H1 (cell line): ENCODE measurements at regions not wholly inside any gene's neighbourhood (a gene's known extent, or its start where the extent isn't known, plus 50 kb on each side); places are given as distances from the start of the nearest gene placed in this dataset.

Source experiments
- CTCF ChIA-PET: fragments of 300-600 bp; sonication (Branson Sonifier 250); formaldehyde crosslinking; loops from one replicate; lab custom pipeline; 2021; ENCODE audit not compliant: partially characterized antibody; lab: Charles Lee
- POLR2A ChIA-PET: fragments of 300-600 bp; sonication (Branson Sonifier 250); formaldehyde crosslinking; loops from one replicate; lab custom pipeline; 2021; ENCODE audit warnings: inconsistent platforms; ENCODE audit not compliant: partially characterized antibody; lab: Charles Lee
- DNase-seq, 2 experiments: peaks; one replicate each; pipeline versions ENCODE4 v3.0.0 to v3.0.0-alpha.2; 2010 to 2022; ENCODE audit warnings: low spot score in 2 of 2, low read depth in 1 of 2, mixed read lengths in 1 of 2
- FAIRE-seq: peaks from 2 replicates; lab custom pipeline; 2011; peaks lifted over from hg19 to GRCh38; lab: Jason Lieb, UNC
- H2AFZ ChIP-seq: 2 replicates; pipeline ENCODE4 v1.8.1; 2012; ENCODE audit warnings: low read length, inconsistent platforms
- H2AK5ac ChIP-seq: 2 replicates; pipeline ENCODE4 v1.6.1; 2013; ENCODE audit warnings: low read depth, low read length
- H2BK120ac ChIP-seq: replicated peaks from 2 replicates; pipeline ENCODE3; 2013; ENCODE audit warnings: low read depth, low read length, inconsistent platforms
- H2BK12ac ChIP-seq: 2 replicates; pipeline ENCODE4 v1.6.1; 2013; ENCODE audit warnings: low read depth, low read length
- H2BK15ac ChIP-seq: 2 replicates; pipeline ENCODE4 v1.6.1; 2013; ENCODE audit warnings: low read length
- H2BK20ac ChIP-seq: 2 replicates; pipeline ENCODE4 v1.6.1; 2013; ENCODE audit warnings: low read length
- H2BK5ac ChIP-seq: 2 replicates; pipeline ENCODE4 v1.6.1; 2013; ENCODE audit warnings: low read depth, low read length
- H3K14ac ChIP-seq: 2 replicates; pipeline ENCODE4 v1.6.1; 2013; ENCODE audit warnings: inconsistent platforms; ENCODE audit not compliant: insufficient read length
- H3K18ac ChIP-seq: 2 replicates; pipeline ENCODE4 v1.6.1; 2013; ENCODE audit warnings: low read length; ENCODE audit errors: extremely low read depth
- H3K23ac ChIP-seq: 2 replicates; pipeline ENCODE4 v1.6.1; 2013; ENCODE audit warnings: inconsistent platforms; ENCODE audit not compliant: insufficient read length
- H3K23me2 ChIP-seq: 2 replicates; pipeline ENCODE4 v1.6.1; 2013; ENCODE audit warnings: low read depth, low read length
- H3K27ac ChIP-seq: 2 replicates; pipeline ENCODE4 v1.6.1; 2011; ENCODE audit warnings: low read depth, low read length, inconsistent platforms
- H3K27me3 ChIP-seq, 4 experiments: replicated peaks in 1 of 4; 1 replicate in 1 of 4; 2 replicates in 3 of 4; pipeline versions ENCODE4 v1.6.1 to v1.8.1; 2011 to 2013; ENCODE audit warnings: low read length in 3 of 4, mild to moderate bottlenecking in 3 of 4, inconsistent platforms in 2 of 4, mixed read lengths in 2 of 4, moderate library complexity in 1 of 4; ENCODE audit not compliant: control insufficient read depth in 3 of 4, insufficient read depth in 3 of 4; ENCODE audit errors: extremely low read depth in 1 of 4
- H3K36me3 ChIP-seq, 4 experiments: 2 replicates each; pipeline versions ENCODE4 v1.6.1 to v1.8.1; 2011 to 2013; ENCODE audit warnings: mild to moderate bottlenecking in 4 of 4, low read length in 3 of 4, moderate library complexity in 2 of 4, control low read depth in 1 of 4, inconsistent platforms in 1 of 4; ENCODE audit not compliant: insufficient read depth in 4 of 4, control insufficient read depth in 2 of 4
- H3K4ac ChIP-seq: replicated peaks from 2 replicates; pipeline ENCODE3; 2013; ENCODE audit warnings: low read length, low read depth, mixed read lengths, inconsistent platforms; ENCODE audit not compliant: insufficient read length
- H3K4me1 ChIP-seq, 4 experiments: replicated peaks in 1 of 4; 1 replicate in 1 of 4; 2 replicates in 3 of 4; pipeline versions ENCODE4 v1.6.1 to v1.8.1; 2011 to 2013; ENCODE audit warnings: low read length in 3 of 4, inconsistent platforms in 2 of 4, mixed read lengths in 1 of 4; ENCODE audit not compliant: insufficient read depth in 4 of 4, control insufficient read depth in 3 of 4
- H3K4me2 ChIP-seq, 2 experiments: 2 replicates each; pipeline versions ENCODE4 v1.6.1 to v1.8.1; 2011 to 2013; ENCODE audit warnings: low read depth in 2 of 2, low read length in 2 of 2, control low read depth in 1 of 2, inconsistent platforms in 1 of 2, mild to moderate bottlenecking in 1 of 2; ENCODE audit not compliant: insufficient read depth in 1 of 2
- H3K4me3 ChIP-seq, 4 experiments: fragments of 200-600, 300-600 bp in 1 of 4; sonication (generic), shearing (Covaris generic), sonication (Bioruptor Twin) in 1 of 4; 2 replicates each; pipeline versions ENCODE4 v1.5.1 to v1.8.1; 2011 to 2016; ENCODE audit warnings: low read length in 4 of 4, low read depth in 3 of 4, control low read depth in 2 of 4, inconsistent platforms in 2 of 4, mild to moderate bottlenecking in 2 of 4, mixed read lengths in 1 of 4, moderate library complexity in 1 of 4; ENCODE audit not compliant: insufficient read depth in 2 of 4; ENCODE audit errors: extremely low read depth in 1 of 4
- H3K56ac ChIP-seq: replicated peaks from 2 replicates; pipeline ENCODE3; 2013; ENCODE audit warnings: low read depth, mild to moderate bottlenecking, mixed read lengths, low read length, inconsistent platforms; ENCODE audit not compliant: insufficient read length
- H3K79me1 ChIP-seq: 2 replicates; pipeline ENCODE4 v1.6.1; 2013; ENCODE audit warnings: low read depth, low read length, control low read depth
- H3K79me2 ChIP-seq, 2 experiments: 2 replicates each; pipeline versions ENCODE4 v1.6.1 to v1.8.1; 2012 to 2013; ENCODE audit warnings: low read length in 2 of 2, mild to moderate bottlenecking in 2 of 2, inconsistent platforms in 1 of 2; ENCODE audit not compliant: insufficient read depth in 2 of 2, control insufficient read depth in 1 of 2
- H3K9ac ChIP-seq, 4 experiments: replicated peaks in 1 of 4; 1 replicate in 1 of 4; 2 replicates in 3 of 4; pipeline versions ENCODE4 v1.6.1 to v1.8.1; 2011 to 2013; ENCODE audit warnings: low read depth in 3 of 4, low read length in 3 of 4, control low read depth in 2 of 4, mild to moderate bottlenecking in 2 of 4, moderate library complexity in 2 of 4, inconsistent platforms in 1 of 4; ENCODE audit errors: extremely low read depth in 1 of 4
- H3K9me3 ChIP-seq, 2 experiments: 2 replicates each; pipeline versions ENCODE4 v1.6.1 to v1.8.1; 2012 to 2013; ENCODE audit warnings: mild to moderate bottlenecking in 2 of 2, moderate library complexity in 2 of 2, control low read depth in 1 of 2, inconsistent platforms in 1 of 2, low read depth in 1 of 2, low read length in 1 of 2, mixed read lengths in 1 of 2; ENCODE audit not compliant: insufficient read depth in 2 of 2
- H4K20me1 ChIP-seq, 2 experiments: replicated peaks in 1 of 2; 2 replicates each; pipeline versions ENCODE3 to v1.8.1; 2011 to 2013; ENCODE audit warnings: inconsistent platforms in 2 of 2, low read length in 2 of 2, mild to moderate bottlenecking in 1 of 2; ENCODE audit not compliant: insufficient read depth in 2 of 2, control insufficient read depth in 1 of 2
- H4K5ac ChIP-seq: 2 replicates; pipeline ENCODE4 v1.6.1; 2013; ENCODE audit warnings: low read length, low read depth, mixed read lengths, inconsistent platforms; ENCODE audit not compliant: insufficient read length
- H4K8ac ChIP-seq: 2 replicates; pipeline ENCODE4 v1.8.0; 2013; ENCODE audit warnings: mild to moderate bottlenecking, moderate library complexity, low read length, inconsistent platforms; ENCODE audit not compliant: insufficient read depth; ENCODE audit errors: extremely low read depth
- H4K91ac ChIP-seq: replicated peaks from 2 replicates; pipeline ENCODE3; 2013; ENCODE audit warnings: low read length, mixed read lengths, inconsistent platforms; ENCODE audit not compliant: insufficient read length
- ASH2L ChIP-seq: fragments of 200-600, 300-600 bp; sonication (generic); IDR thresholded peaks from one replicate; pipeline ENCODE4 v1.7.1; 2017; ENCODE audit warnings: low read length
- CBX5 ChIP-seq: fragments of 300-800, 300-1000 bp; sonication (generic); IDR thresholded peaks from 2 replicates; pipeline ENCODE4 v1.7.1; 2016; ENCODE audit warnings: antibody characterized with exemption, low read length, low read depth
- CBX8 ChIP-seq: fragments of 300-800, 300-1000 bp; sonication (generic); IDR thresholded peaks from 2 replicates; pipeline ENCODE4 v1.7.1; 2016; ENCODE audit warnings: low read depth, low read length, borderline replicate concordance
- EP300 ChIP-seq, 2 experiments: IDR thresholded peaks; 1 replicate in 1 of 2; 2 replicates in 1 of 2; pipeline ENCODE4 v1.6.1; 2011 to 2012; ENCODE audit warnings: low read depth in 2 of 2, low read length in 2 of 2, mild to moderate bottlenecking in 2 of 2, borderline replicate concordance in 1 of 2, inconsistent platforms in 1 of 2, moderate library complexity in 1 of 2
- POLR2AphosphoS5 ChIP-seq: IDR thresholded peaks from 2 replicates; pipeline ENCODE4 v1.6.1; 2011; ENCODE audit warnings: low read depth, low read length
- RAD21 ChIP-seq, 2 experiments: IDR thresholded peaks in 1 of 2; conservative IDR thresholded peaks in 1 of 2; 2 replicates each; pipeline ENCODE4 v1.6.1; 2011; ENCODE audit warnings: low read depth in 2 of 2, low read length in 2 of 2, improper control_type of control experiment in 1 of 2, inconsistent platforms in 1 of 2, mild to moderate bottlenecking in 1 of 2, moderate library complexity in 1 of 2
- SIN3A ChIP-seq, 2 experiments: IDR thresholded peaks in 1 of 2; conservative IDR thresholded peaks in 1 of 2; 2 replicates each; pipeline ENCODE4 v1.6.1; 2011 to 2012; ENCODE audit warnings: low read length in 2 of 2, improper control_type of control experiment in 1 of 2, low read depth in 1 of 2, mild to moderate bottlenecking in 1 of 2
- SIX5 ChIP-seq: IDR thresholded peaks from 2 replicates; pipeline ENCODE4 v1.6.1; 2011; ENCODE audit warnings: mild to moderate bottlenecking, low read depth, low read length
- SP1 ChIP-seq: IDR thresholded peaks from 2 replicates; pipeline ENCODE4 v1.6.1; 2011; ENCODE audit warnings: low read depth, low read length
- YY1 ChIP-seq: IDR thresholded peaks from 2 replicates; pipeline ENCODE4 v1.6.1; 2011; ENCODE audit warnings: low read depth, mild to moderate bottlenecking, low read length
- ZNF274 ChIP-seq: IDR thresholded peaks from 2 replicates; pipeline ENCODE4 v1.7.0; 2012; ENCODE audit warnings: low read length, borderline replicate concordance; ENCODE audit errors: extremely low read depth
- WGBS, 2 experiments: shearing (Covaris generic) in 1 of 2; methylation state at CpG; one replicate each; pipeline versions ENCODE4 v1.1.6 to v1.1.7; 2013 to 2015; ENCODE audit warnings: low lambda C conversion rate in 2 of 2, mixed read lengths in 2 of 2, inconsistent platforms in 1 of 2, low coverage in 1 of 2, missing lambda C conversion rate in 1 of 2; ENCODE audit not compliant: insufficient replicate concordance in 2 of 2, insufficient coverage in 1 of 2, insufficient read length in 1 of 2; ENCODE audit errors: extremely low coverage in 1 of 2, missing lambda C conversion rate in 1 of 2; 5-methylcytosine and 5-hydroxymethylcytosine counted together

DNA sequence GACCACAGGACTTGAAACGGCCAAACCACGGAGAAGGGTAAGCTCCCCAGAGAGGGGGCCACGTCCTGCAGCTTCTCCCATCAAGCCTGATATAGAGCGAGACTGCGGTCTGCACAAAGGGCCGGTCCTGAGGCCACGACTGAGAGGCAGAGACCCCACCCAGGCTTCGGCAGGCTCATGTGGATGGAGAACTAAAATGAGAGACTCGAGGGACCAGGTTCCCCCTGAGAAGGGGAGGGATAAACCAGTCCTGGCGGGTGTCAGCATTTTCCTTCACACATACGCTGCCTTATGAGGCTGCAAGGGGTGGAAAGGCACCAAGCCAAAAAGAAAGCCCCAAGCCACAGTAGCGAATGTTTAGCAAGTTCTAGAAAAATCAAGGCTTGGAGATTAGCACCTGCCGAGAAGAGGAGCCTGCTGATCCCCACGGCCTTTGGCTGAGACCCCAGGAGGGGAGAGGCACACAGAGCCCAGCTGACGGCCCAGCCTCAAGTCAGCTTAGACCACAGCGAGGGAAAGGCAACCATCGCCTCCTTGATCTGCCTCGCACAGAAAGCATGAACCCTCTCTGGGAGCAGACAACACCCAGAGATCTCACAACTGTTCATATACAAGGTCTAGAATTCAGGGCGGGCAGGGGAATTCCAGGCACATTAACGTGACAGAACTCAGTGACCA lies 92.6 kb upstream of the RNF32 start:
- ChIA-PET CTCF (no interaction called here), POLR2A (no interaction called here)
- no peak for FAIRE-seq
- TF ChIP-seq CBX5 (no peak), ZNF274 (no peak), SP1 (no peak), CBX8 (no peak), SIX5 (no peak), SIN3A (conservative IDR thresholded peaks at IDR 0.05 in 1 of 2, IDR thresholded peaks at IDR 0.05 in 1 of 2; ENCODE audit: low read depth in 1 of 2, low read length in 2 of 2) (no peak), YY1 (no peak), RAD21 (IDR thresholded peaks at IDR 0.05 in 1 of 2, conservative IDR thresholded peaks at IDR 0.05 in 1 of 2; ENCODE audit: low read depth in 2 of 2, low read length in 2 of 2) (no peak), ASH2L (no peak), EP300 (IDR thresholded peaks at IDR 0.05; ENCODE audit: borderline replicate concordance in 1 of 2, low read depth in 2 of 2, low read length in 2 of 2) (no peak), POLR2AphosphoS5 (no peak)

More for the DNA sequence above, 92.6 kb upstream of the RNF32 start:
- Histone ChIP-seq H2AK5ac (no peak overlapping the region), H3K79me1 (no peaks in the 10 kb centered on the region), H3K56ac (no peak overlapping the region), H3K79me2 (no peaks in the 10 kb centered on the region), H3K4me1 (peaks cover 0 to 3% (median under 1%) of the 10 kb centered on the region in 4 experiments; a peak in 3 of 7 replicates), H2AFZ (no peak overlapping the region), H3K23me2 (no peaks in the 10 kb centered on the region), H3K27ac (no peak overlapping the region), H3K9me3 (no peaks in the 10 kb centered on the region), H3K4me3 (no peak overlapping the region), H3K27me3 (no peaks in the 10 kb centered on the region), H3K18ac (no peak overlapping the region), H3K9ac (no peak overlapping the region), H2BK12ac (no peak overlapping the region), H2BK120ac (no peak overlapping the region), H4K8ac (no peak overlapping the region; the same call in 1 of the 2 replicates), H4K91ac (no peak overlapping the region), H3K4ac (no peak overlapping the region), H4K20me1 (no peaks in the 10 kb centered on the region), H2BK20ac (no peak overlapping the region), H2BK5ac (no peak overlapping the region), H3K23ac (no peak overlapping the region), H3K4me2 (no peak overlapping the region), H2BK15ac (peak overlapping the region; percentile 3; the same call in 1 of the 2 replicates), H4K5ac (no peak overlapping the region), H3K14ac (no peak overlapping the region), H3K36me3 (no peaks in the 10 kb centered on the region)
- 77% methylated on average over 16 of the region's 20 CpGs; no CpG with 5 or more reads in 1 of the 2 experiments for WGBS, 2 experiments
- no peak for DNase-seq
